ENCODE measurements at regions not wholly inside any gene's neighbourhood (a gene's known extent, or its start where the extent isn't known, plus 50 kb on each side); places are given as distances from the start of the nearest gene placed in this dataset.

DNA sequence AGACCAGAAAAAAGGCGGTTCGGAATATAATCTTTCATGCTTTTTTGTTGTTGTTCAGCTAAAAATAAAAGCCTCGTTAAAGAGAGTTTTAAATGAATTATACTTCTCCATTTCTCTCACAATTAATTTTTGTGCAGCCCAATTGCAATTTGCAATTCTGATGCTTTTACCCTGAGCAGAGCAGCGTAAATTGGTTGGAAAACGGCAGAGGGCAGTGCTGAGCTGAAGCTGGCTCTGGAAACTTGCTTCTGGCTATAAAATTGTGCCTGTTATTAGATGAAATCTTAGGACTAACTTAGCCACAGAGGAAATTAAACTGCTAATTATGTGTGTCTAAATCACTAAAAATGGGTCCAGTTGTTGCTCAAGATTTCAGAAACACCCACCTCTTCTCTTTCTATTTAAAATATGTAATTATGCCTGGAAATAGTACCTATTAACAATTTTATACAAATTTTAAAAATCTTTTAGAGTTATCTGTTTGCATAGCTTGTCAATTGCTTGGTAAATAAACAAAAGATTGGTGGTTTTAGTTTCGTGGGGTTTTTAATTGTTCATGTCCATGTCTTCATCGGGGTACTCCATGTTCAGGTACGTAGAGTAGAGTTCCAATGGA, 441.8 kb upstream of the TLE4 start:
- H3K27me3 ChIP-seq (ENCODE audit: insufficient read depth, low read length): no peaks in the 10 kb centered on the region
- H3K9me3 ChIP-seq (ENCODE audit: insufficient read depth, low read depth, low read length): no peaks in the 10 kb centered on the region
- Mint-ChIP-seq H3K4me3 (ENCODE audit: unreplicated experiment) (no peak overlapping the region), H3K4me1 (ENCODE audit: low read depth, unreplicated experiment) (peaks cover 8% of the 10 kb centered on the region), H3K9me3 (ENCODE audit: unreplicated experiment) (no peaks in the 10 kb centered on the region), H3K36me3 (ENCODE audit: low read depth, unreplicated experiment) (no peaks in the 10 kb centered on the region), H3K27me3 (ENCODE audit: low read depth, unreplicated experiment) (peaks cover 3% of the 10 kb centered on the region), H3K27ac (ENCODE audit: unreplicated experiment) (no peak overlapping the region)
- FAIRE-seq (peak; percentile 89), DNase-seq (ENCODE audit: low read depth) (peak; percentile 30)
- H3K4me3 ChIP-seq (ENCODE audit: insufficient read depth, low read depth, low read length): no peak overlapping the region
- H3K79me2 ChIP-seq (ENCODE audit: insufficient read depth, low read length): no peaks in the 10 kb centered on the region
- TF ChIP-seq EZH2 (IDR thresholded peaks at IDR 0.05; ENCODE audit: insufficient read depth, low read length): no peak
- TF ChIP-seq, protein P1, sequence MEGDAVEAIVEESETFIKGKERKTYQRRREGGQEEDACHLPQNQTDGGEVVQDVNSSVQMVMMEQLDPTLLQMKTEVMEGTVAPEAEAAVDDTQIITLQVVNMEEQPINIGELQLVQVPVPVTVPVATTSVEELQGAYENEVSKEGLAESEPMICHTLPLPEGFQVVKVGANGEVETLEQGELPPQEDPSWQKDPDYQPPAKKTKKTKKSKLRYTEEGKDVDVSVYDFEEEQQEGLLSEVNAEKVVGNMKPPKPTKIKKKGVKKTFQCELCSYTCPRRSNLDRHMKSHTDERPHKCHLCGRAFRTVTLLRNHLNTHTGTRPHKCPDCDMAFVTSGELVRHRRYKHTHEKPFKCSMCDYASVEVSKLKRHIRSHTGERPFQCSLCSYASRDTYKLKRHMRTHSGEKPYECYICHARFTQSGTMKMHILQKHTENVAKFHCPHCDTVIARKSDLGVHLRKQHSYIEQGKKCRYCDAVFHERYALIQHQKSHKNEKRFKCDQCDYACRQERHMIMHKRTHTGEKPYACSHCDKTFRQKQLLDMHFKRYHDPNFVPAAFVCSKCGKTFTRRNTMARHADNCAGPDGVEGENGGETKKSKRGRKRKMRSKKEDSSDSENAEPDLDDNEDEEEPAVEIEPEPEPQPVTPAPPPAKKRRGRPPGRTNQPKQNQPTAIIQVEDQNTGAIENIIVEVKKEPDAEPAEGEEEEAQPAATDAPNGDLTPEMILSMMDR (IDR thresholded peaks at IDR 0.05; ENCODE audit: insufficient read depth, low read depth, low read length): peak; percentile 95
- no peak overlapping the region for H3K9ac ChIP-seq (ENCODE audit: low read length)
- no peaks in the 10 kb centered on the region for H3K36me3 ChIP-seq (ENCODE audit: insufficient read depth, low read length)
- H3K27ac ChIP-seq (ENCODE audit: low read depth, low read length): no peak overlapping the region
- no peak overlapping the region for H3K4me2 ChIP-seq (ENCODE audit: low read length)
- no peaks in the 10 kb centered on the region for H4K20me1 ChIP-seq (ENCODE audit: insufficient read depth, low read length)
- peaks cover 9% of the 10 kb centered on the region for H3K4me1 ChIP-seq (ENCODE audit: insufficient read depth, low read length)
- H2AFZ ChIP-seq (ENCODE audit: low read depth, low read length): no peak overlapping the region

- H3K36me3 ChIP-seq (ENCODE audit: insufficient read depth, low read length): no peaks in the 10 kb centered on the region
- H3K27ac ChIP-seq (ENCODE audit: low read depth, low read length): no peak overlapping the region
- Mint-ChIP-seq H3K27me3 (ENCODE audit: low read depth, unreplicated experiment) (peaks cover 3% of the 10 kb centered on the region), H3K9me3 (ENCODE audit: unreplicated experiment) (no peaks in the 10 kb centered on the region), H3K27ac (ENCODE audit: unreplicated experiment) (no peak overlapping the region), H3K4me1 (ENCODE audit: low read depth, unreplicated experiment) (peaks cover 8% of the 10 kb centered on the region), H3K36me3 (ENCODE audit: low read depth, unreplicated experiment) (no peaks in the 10 kb centered on the region), H3K4me3 (ENCODE audit: unreplicated experiment) (no peak overlapping the region)
- H3K79me2 ChIP-seq (ENCODE audit: insufficient read depth, low read length): no peaks in the 10 kb centered on the region
- H4K20me1 ChIP-seq (ENCODE audit: insufficient read depth, low read length): no peaks in the 10 kb centered on the region
- FAIRE-seq (no peak), DNase-seq (ENCODE audit: low read depth) (no peak)
- TF ChIP-seq EZH2 (IDR thresholded peaks at IDR 0.05; ENCODE audit: insufficient read depth, low read length): no peak
- H3K4me3 ChIP-seq (ENCODE audit: insufficient read depth, low read depth, low read length): no peak overlapping the region
- no peaks in the 10 kb centered on the region for H3K9me3 ChIP-seq (ENCODE audit: insufficient read depth, low read depth, low read length)
- peaks cover 9% of the 10 kb centered on the region for H3K4me1 ChIP-seq (ENCODE audit: insufficient read depth, low read length)
- H2AFZ ChIP-seq (ENCODE audit: low read depth, low read length): no peak overlapping the region
- H3K9ac ChIP-seq (ENCODE audit: low read length): no peak overlapping the region
- no peak overlapping the region for H3K4me2 ChIP-seq (ENCODE audit: low read length)
- H3K27me3 ChIP-seq (ENCODE audit: insufficient read depth, low read length): no peaks in the 10 kb centered on the region
Measured at GRCh38 chr9:79131246-79131774, 440.5 kb upstream of the TLE4 start.

- Mint-ChIP-seq H3K4me3 (ENCODE audit: unreplicated experiment) (no peak overlapping the region), H3K27ac (ENCODE audit: unreplicated experiment) (no peak overlapping the region), H3K27me3 (ENCODE audit: low read depth, unreplicated experiment) (peaks cover 3% of the 10 kb centered on the region), H3K4me1 (ENCODE audit: low read depth, unreplicated experiment) (peaks cover 8% of the 10 kb centered on the region), H3K36me3 (ENCODE audit: low read depth, unreplicated experiment) (no peaks in the 10 kb centered on the region), H3K9me3 (ENCODE audit: unreplicated experiment) (no peaks in the 10 kb centered on the region)
- no peak overlapping the region for H2AFZ ChIP-seq (ENCODE audit: low read depth, low read length)
- H3K4me2 ChIP-seq (ENCODE audit: low read length): no peak overlapping the region
- no peak overlapping the region for H3K9ac ChIP-seq (ENCODE audit: low read length)
- H3K4me1 ChIP-seq (ENCODE audit: insufficient read depth, low read length): peaks cover 9% of the 10 kb centered on the region
- H4K20me1 ChIP-seq (ENCODE audit: insufficient read depth, low read length): no peaks in the 10 kb centered on the region
- no peak for DNase-seq (ENCODE audit: low read depth)
- TF ChIP-seq EZH2 (IDR thresholded peaks at IDR 0.05; ENCODE audit: insufficient read depth, low read length): no peak
- TF ChIP-seq, protein P1 (IDR thresholded peaks at IDR 0.05; ENCODE audit: insufficient read depth, low read depth, low read length): no peak
- H3K36me3 ChIP-seq (ENCODE audit: insufficient read depth, low read length): no peaks in the 10 kb centered on the region
- no peaks in the 10 kb centered on the region for H3K27me3 ChIP-seq (ENCODE audit: insufficient read depth, low read length)
- no peak overlapping the region for H3K27ac ChIP-seq (ENCODE audit: low read depth, low read length)
- H3K79me2 ChIP-seq (ENCODE audit: insufficient read depth, low read length): no peaks in the 10 kb centered on the region
- H3K4me3 ChIP-seq (ENCODE audit: insufficient read depth, low read depth, low read length): no peak overlapping the region
- no peak for FAIRE-seq
- no peaks in the 10 kb centered on the region for H3K9me3 ChIP-seq (ENCODE audit: insufficient read depth, low read depth, low read length)
Measured at GRCh38 chr9:79131824-79132377, 439.9 kb upstream of the TLE4 start.

All from astrocyte (in vitro differentiated cells and primary cell).